IMR-90 (cell line): ENCODE measurements at regions not wholly inside any gene's neighbourhood (a gene's known extent, or its start where the extent isn't known, plus 50 kb on each side); places are given as distances from the start of the nearest gene placed in this dataset.

Experiments
- BHLHE40 ChIP-seq: fragments of 150-350 bp; IDR thresholded peaks from 2 replicates; pipeline ENCODE4 v1.6.1; 2016; ENCODE audit warnings: mild to moderate bottlenecking, low read depth, low read length
- CEBPB ChIP-seq: IDR thresholded peaks from 2 replicates; pipeline ENCODE4 v1.6.1; 2012; ENCODE audit warnings: low read depth, low read length, improper control_type of control experiment
- CTCF ChIP-seq: conservative IDR thresholded peaks from 2 replicates; pipeline ENCODE4 v1.5.1; 2012; ENCODE audit warnings: mild to moderate bottlenecking, low read depth, low read length, improper control_type of control experiment
- ELK1 ChIP-seq: fragments of 150-350 bp; IDR thresholded peaks from 2 replicates; pipeline ENCODE4 v1.6.1; 2016; ENCODE audit warnings: low read depth, mild to moderate bottlenecking, low read length, moderate library complexity, borderline replicate concordance
- FOS ChIP-seq: fragments of 150-350 bp; IDR thresholded peaks from 2 replicates; pipeline ENCODE4 v1.6.1; 2016; ENCODE audit warnings: low read depth, low read length
- MAFK ChIP-seq: IDR thresholded peaks from 2 replicates; pipeline ENCODE4 v1.6.1; 2012; ENCODE audit warnings: low read depth, low read length, improper control_type of control experiment
- MAZ ChIP-seq: IDR thresholded peaks from 2 replicates; pipeline ENCODE4 v1.6.1; 2012; ENCODE audit warnings: low read depth, mild to moderate bottlenecking, low read length, improper control_type of control experiment, moderate library complexity, borderline replicate concordance
- NFE2L2 ChIP-seq: fragments of 150-350 bp; IDR thresholded peaks from 2 replicates; pipeline ENCODE4 v1.6.1; 2016; ENCODE audit warnings: low read depth, mild to moderate bottlenecking, low read length
- POLR2A ChIP-seq: IDR thresholded peaks from 2 replicates; pipeline ENCODE4 v1.6.1; 2012; ENCODE audit warnings: mild to moderate bottlenecking, low read depth, low read length
- RAD21 ChIP-seq: IDR thresholded peaks from 2 replicates; pipeline ENCODE4 v1.6.1; 2012; ENCODE audit warnings: low read length, improper control_type of control experiment
- RCOR1 ChIP-seq: IDR thresholded peaks from 2 replicates; pipeline ENCODE4 v1.6.1; 2012; ENCODE audit warnings: mild to moderate bottlenecking, low read length, improper control_type of control experiment; ENCODE audit not compliant: insufficient replicate concordance
- RFX5 ChIP-seq: IDR thresholded peaks from 2 replicates; pipeline ENCODE4 v1.8.0; 2012; ENCODE audit warnings: low read depth, mild to moderate bottlenecking, low read length, moderate library complexity
- SMC3 ChIP-seq: fragments of 150-350 bp; IDR thresholded peaks from 2 replicates; pipeline ENCODE4 v1.6.1; 2016; ENCODE audit warnings: low read depth, mild to moderate bottlenecking, antibody characterized with exemption, low read length, moderate library complexity
- USF2 ChIP-seq: fragments of 150-350 bp; IDR thresholded peaks from 2 replicates; pipeline ENCODE4 v1.6.1; 2017; ENCODE audit warnings: mild to moderate bottlenecking, antibody characterized with exemption, low read length, low read depth

GRCh38 chr10:4566011-4566410, 260.0 kb upstream of the AKR1E2 start:
- TF ChIP-seq POLR2A (no peak), SMC3 (no peak), ELK1 (no peak), CTCF (no peak), RCOR1 (no peak), RAD21 (no peak), BHLHE40 (no peak), CEBPB (no peak), USF2 (no peak), FOS (no peak), NFE2L2 (no peak), MAFK (no peak), MAZ (no peak), RFX5 (no peak)
